CD4-positive, alpha-beta T cell (primary cell): ENCODE measurements at regions not wholly inside any gene's neighbourhood (a gene's known extent, or its start where the extent isn't known, plus 50 kb on each side); places are given as distances from the start of the nearest gene placed in this dataset.

Source experiments
- ATAC-seq: fragments of 200-7000 bp; cut with Tn5 transposase; one replicate; pipeline ENCODE4 v1.10.0; 2022; ENCODE audit warnings: mild to moderate bottlenecking; ENCODE audit not compliant: poor library complexity
- CTCF ChIA-PET: fragments of 350-600 bp; sonication (Branson Sonifier 250); formaldehyde crosslinking; loops from one replicate; lab custom pipeline; 2021; ENCODE audit warnings: antibody characterized with exemption, inconsistent platforms; lab: Charles Lee
- POLR2A ChIA-PET: fragments of 350-600 bp; sonication (Branson Sonifier 250); formaldehyde crosslinking; loops from one replicate; lab custom pipeline; 2021; ENCODE audit warnings: antibody characterized with exemption, inconsistent platforms; lab: Charles Lee
- DNase-seq, 14 experiments: peaks; one replicate each; pipeline ENCODE4 v3.0.0-alpha.2; 2013 to 2020; ENCODE audit warnings: mixed read lengths in 2 of 14
- H3K27ac ChIP-seq, 2 donors: one replicate each; pipeline versions ENCODE4 v1.5.1 to v1.7.0; 2013; ENCODE audit warnings: low read length in 2 of 2, low read depth in 1 of 2, mild to moderate bottlenecking in 1 of 2
- H3K27me3 ChIP-seq, 2 experiments: 1 replicate in 1 of 2; 2 replicates in 1 of 2; pipeline versions ENCODE4 v1.6.1 to v1.7.0; 2013; ENCODE audit warnings: low read length in 2 of 2, control low read depth in 1 of 2, mild to moderate bottlenecking in 1 of 2, moderate library complexity in 1 of 2; ENCODE audit not compliant: insufficient read depth in 2 of 2, control insufficient read depth in 1 of 2
- H3K36me3 ChIP-seq: one replicate; pipeline ENCODE4 v1.6.1; 2013; ENCODE audit warnings: low read length, control low read depth; ENCODE audit not compliant: insufficient read depth
- H3K4me1 ChIP-seq: one replicate; pipeline ENCODE4 v1.6.1; 2013; ENCODE audit warnings: low read length, control low read depth; ENCODE audit not compliant: insufficient read depth
- H3K4me3 ChIP-seq: one replicate; pipeline ENCODE4 v1.5.1; 2013; ENCODE audit warnings: mild to moderate bottlenecking, low read length, moderate library complexity
- H3K9me3 ChIP-seq, 2 experiments: 1 replicate in 1 of 2; 2 replicates in 1 of 2; pipeline versions ENCODE4 v1.6.1 to v1.7.0; 2013; ENCODE audit warnings: low read length in 2 of 2, mild to moderate bottlenecking in 2 of 2, control low read depth in 1 of 2, moderate library complexity in 1 of 2; ENCODE audit not compliant: control insufficient read depth in 1 of 2, insufficient read depth in 1 of 2
- H3K27ac Mint-ChIP-seq: one replicate; pipeline ENCODE4 v1.8.0; 2020; ENCODE audit warnings: mixed read lengths
- H3K27me3 Mint-ChIP-seq: one replicate; pipeline ENCODE4 v1.8.0; 2021; ENCODE audit warnings: mixed read lengths
- H3K36me3 Mint-ChIP-seq: one replicate; pipeline ENCODE4 v1.8.0; 2021; ENCODE audit warnings: low read depth, mixed read lengths
- H3K4me1 Mint-ChIP-seq: one replicate; pipeline ENCODE4 v1.8.0; 2021; ENCODE audit warnings: low read depth, mixed read lengths
- H3K4me3 Mint-ChIP-seq: one replicate; pipeline ENCODE4 v1.8.0; 2020; ENCODE audit warnings: mild to moderate bottlenecking, mixed read lengths
- H3K9me3 Mint-ChIP-seq: one replicate; pipeline ENCODE4 v1.8.0; 2020; ENCODE audit warnings: mixed read lengths
- intact Hi-C, 2 experiments: fragments of 100-400 bp; cut with DNase I in 1 of 2; cut with micrococcal nuclease in 1 of 2; formaldehyde crosslinking; loops; one replicate each; pipeline versions ENCODE4 v1.15.1 to v1.9.0; 2023 to 2025; cut with DNase I, micrococcal nuclease
- TF ChIP-seq, protein P1 (sequence below): fragments of 200-600 bp; IDR thresholded peaks from one replicate; pipeline ENCODE4 v1.8.0; 2022; ENCODE audit warnings: antibody characterized with exemption, mild to moderate bottlenecking

DNA sequence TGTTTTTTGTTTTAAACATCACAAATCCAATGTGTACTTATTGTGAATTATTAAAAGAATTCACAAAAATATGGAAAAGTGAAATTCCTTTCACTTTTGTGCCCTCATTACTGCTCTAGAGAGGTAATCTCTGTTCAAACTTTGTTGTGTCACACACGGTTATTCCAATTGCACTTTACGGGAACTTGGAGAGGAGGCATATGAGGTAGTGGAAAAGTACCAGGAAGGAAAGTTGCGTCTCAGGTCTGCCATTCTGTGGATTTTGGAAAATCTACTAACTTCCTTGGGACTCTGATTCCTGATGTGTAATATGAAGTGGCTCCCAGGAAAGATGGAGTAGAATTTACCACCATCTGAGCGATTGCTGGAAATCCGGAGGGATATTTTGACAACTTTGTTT, 90.9 kb upstream of the DCN start:
- H3K9me3 Mint-ChIP-seq, result no peaks in the 10 kb centered on the region
- ATAC-seq (no peak), DNase-seq (no peak)
- TF ChIP-seq, protein P1, sequence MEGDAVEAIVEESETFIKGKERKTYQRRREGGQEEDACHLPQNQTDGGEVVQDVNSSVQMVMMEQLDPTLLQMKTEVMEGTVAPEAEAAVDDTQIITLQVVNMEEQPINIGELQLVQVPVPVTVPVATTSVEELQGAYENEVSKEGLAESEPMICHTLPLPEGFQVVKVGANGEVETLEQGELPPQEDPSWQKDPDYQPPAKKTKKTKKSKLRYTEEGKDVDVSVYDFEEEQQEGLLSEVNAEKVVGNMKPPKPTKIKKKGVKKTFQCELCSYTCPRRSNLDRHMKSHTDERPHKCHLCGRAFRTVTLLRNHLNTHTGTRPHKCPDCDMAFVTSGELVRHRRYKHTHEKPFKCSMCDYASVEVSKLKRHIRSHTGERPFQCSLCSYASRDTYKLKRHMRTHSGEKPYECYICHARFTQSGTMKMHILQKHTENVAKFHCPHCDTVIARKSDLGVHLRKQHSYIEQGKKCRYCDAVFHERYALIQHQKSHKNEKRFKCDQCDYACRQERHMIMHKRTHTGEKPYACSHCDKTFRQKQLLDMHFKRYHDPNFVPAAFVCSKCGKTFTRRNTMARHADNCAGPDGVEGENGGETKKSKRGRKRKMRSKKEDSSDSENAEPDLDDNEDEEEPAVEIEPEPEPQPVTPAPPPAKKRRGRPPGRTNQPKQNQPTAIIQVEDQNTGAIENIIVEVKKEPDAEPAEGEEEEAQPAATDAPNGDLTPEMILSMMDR, result no peak
- intact Hi-C loops, result no loop called here
- no peak overlapping the region for H3K4me3 ChIP-seq
- H3K27ac ChIP-seq, result no peak overlapping the region
- ChIA-PET POLR2A (no interaction called here), CTCF (no interaction called here)
- no peaks in the 10 kb centered on the region for H3K36me3 ChIP-seq
- H3K36me3 Mint-ChIP-seq, result no peaks in the 10 kb centered on the region
- H3K27ac Mint-ChIP-seq, result no peak overlapping the region
- H3K4me1 ChIP-seq, result no peaks in the 10 kb centered on the region
- no peaks in the 10 kb centered on the region for H3K4me1 Mint-ChIP-seq
- H3K9me3 ChIP-seq, result no peaks in the 10 kb centered on the region
- H3K27me3 ChIP-seq, result peaks cover 0 to 6% of the 10 kb centered on the region in 2 experiments
- peaks cover 29% of the 10 kb centered on the region for H3K27me3 Mint-ChIP-seq
- no peak overlapping the region for H3K4me3 Mint-ChIP-seq

DNA sequence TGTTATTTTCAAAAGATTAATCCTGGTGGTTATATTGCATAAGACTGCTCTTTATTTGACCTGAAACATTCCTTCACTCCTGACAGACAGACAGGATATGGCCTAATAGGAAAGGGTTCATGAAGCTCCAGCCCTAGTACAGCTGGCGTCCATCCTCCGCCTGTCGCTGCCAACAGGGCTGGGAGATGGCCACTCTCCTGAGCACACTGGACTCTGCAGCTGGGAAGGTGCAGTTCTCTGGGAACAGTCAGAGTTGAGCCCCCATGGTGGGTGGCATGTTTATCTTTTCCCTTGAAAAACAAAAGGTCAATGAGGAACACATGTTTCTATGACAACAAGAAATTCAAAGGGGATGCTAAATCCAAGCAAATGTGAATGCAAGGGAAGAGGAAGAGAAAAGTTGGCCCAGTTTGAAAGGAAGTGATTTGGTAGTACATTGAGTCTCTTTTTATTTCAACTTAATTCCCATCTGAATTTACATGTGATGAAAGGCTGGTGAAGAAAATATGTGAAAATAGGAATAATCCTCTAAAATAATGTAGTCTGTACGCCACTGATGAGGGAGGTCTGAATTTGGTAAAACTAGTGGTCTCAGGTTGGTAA, 89.9 kb upstream of the DCN start:
- ChIA-PET POLR2A (no interaction called here), CTCF (no interaction called here)
- Mint-ChIP-seq H3K27me3 (peaks cover 24% of the 10 kb centered on the region), H3K36me3 (no peaks in the 10 kb centered on the region), H3K4me1 (no peaks in the 10 kb centered on the region), H3K4me3 (no peak overlapping the region), H3K27ac (no peak overlapping the region), H3K9me3 (no peaks in the 10 kb centered on the region)
- no peak for ATAC-seq
- Histone ChIP-seq H3K36me3 (no peaks in the 10 kb centered on the region), H3K4me1 (no peaks in the 10 kb centered on the region), H3K27me3 (peaks cover 0 to 7% of the 10 kb centered on the region in 2 experiments), H3K27ac (no peak overlapping the region), H3K9me3 (no peaks in the 10 kb centered on the region), H3K4me3 (no peak overlapping the region)
- no peak for DNase-seq
- intact Hi-C loops, result no loop called here
- TF ChIP-seq, protein P1, result no peak

DNA sequence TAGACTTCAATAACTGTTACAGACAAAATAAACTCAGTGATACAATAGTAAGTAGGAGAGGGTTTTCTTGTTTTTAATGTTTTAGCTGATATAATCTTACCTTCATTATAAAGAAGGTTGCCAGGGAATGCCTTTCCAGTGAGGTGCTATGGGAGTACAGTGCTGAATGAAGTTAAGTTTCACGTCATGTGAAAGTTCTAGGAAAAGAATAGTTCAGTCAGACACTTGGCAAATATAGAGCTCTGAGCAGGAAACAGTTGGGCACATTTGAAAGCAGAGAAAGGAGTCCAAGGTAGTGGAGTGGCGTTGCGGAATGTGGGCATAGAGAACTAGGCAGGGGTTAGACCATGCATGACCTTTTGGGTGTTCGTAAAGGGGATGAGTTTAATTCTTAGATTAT, 88.6 kb upstream of the DCN start:
- H3K27ac ChIP-seq, result no peak overlapping the region
- peaks cover 0 to 7% of the 10 kb centered on the region in 2 experiments for H3K27me3 ChIP-seq
- no peak for ATAC-seq
- no peak overlapping the region for H3K4me3 ChIP-seq
- H3K27me3 Mint-ChIP-seq, result peaks cover 19% of the 10 kb centered on the region
- intact Hi-C loops, result no loop called here
- no peaks in the 10 kb centered on the region for H3K9me3 ChIP-seq
- no peaks in the 10 kb centered on the region for H3K4me1 ChIP-seq
- H3K36me3 ChIP-seq, result no peaks in the 10 kb centered on the region
- no peak for DNase-seq
- TF ChIP-seq, protein P1, result no peak
- H3K27ac Mint-ChIP-seq, result no peak overlapping the region
- no peaks in the 10 kb centered on the region for H3K4me1 Mint-ChIP-seq
- CTCF ChIA-PET, result no interaction called here
- H3K36me3 Mint-ChIP-seq, result no peaks in the 10 kb centered on the region
- POLR2A ChIA-PET, result no interaction called here
- no peaks in the 10 kb centered on the region for H3K9me3 Mint-ChIP-seq
- no peak overlapping the region for H3K4me3 Mint-ChIP-seq
